ENCODE measurements at regions not wholly inside any gene's neighbourhood (a gene's known extent, or its start where the extent isn't known, plus 50 kb on each side); places are given as distances from the start of the nearest gene placed in this dataset.
"Not testable (repeated sequence)": the region's sequence is repeated elsewhere in the genome, so short reads cannot be mapped to it uniquely, and the experiment has no call there.

DNA sequence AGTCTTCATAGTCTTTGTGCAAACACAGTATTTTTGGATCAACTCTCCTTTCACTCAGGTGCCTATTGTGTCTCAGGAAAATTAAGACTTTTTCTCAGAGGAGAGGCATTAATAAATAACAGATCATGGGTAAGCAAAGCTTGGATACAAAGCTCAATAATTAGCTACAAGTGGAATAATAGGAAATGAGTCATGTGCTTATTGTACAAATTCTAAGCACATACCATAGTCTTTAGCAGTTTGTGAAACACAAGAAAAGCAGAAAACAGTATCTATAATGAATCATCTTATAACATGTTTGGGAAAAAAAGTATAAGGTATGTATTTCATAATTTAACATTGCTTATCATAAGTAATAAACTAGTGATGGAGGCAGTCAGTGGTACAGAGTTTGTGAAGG lies 477.0 kb downstream of the CDH10 start:
- intact Hi-C loops (cut with DNase I) = no loop called here
- Histone ChIP-seq H3K9me3 (ENCODE audit: control insufficient read depth in 2 of 3, insufficient read depth in 1 of 3, low read length in 3 of 3) (no peaks in the 10 kb centered on the region), H3K4me1 (ENCODE audit: control insufficient read depth in 2 of 3, insufficient read depth in 2 of 3, low read depth in 1 of 3, low read length in 3 of 3) (no peaks in the 10 kb centered on the region), H3K4me3 (ENCODE audit: low read length in 3 of 3) (no peak overlapping the region), H3K27me3 (ENCODE audit: control insufficient read depth, insufficient read depth, low read length) (no peaks in the 10 kb centered on the region), H3K27ac (ENCODE audit: low read depth in 2 of 2, low read length in 2 of 2) (no peak overlapping the region), H3K36me3 (ENCODE audit: control insufficient read depth in 2 of 3, insufficient read depth in 3 of 3, low read length in 3 of 3) (no peaks in the 10 kb centered on the region), H3K9ac (ENCODE audit: low read length in 3 of 3) (no peak overlapping the region)
- no peak for FAIRE-seq
- DNase-seq = no peak
- TF ChIP-seq, protein P1, sequence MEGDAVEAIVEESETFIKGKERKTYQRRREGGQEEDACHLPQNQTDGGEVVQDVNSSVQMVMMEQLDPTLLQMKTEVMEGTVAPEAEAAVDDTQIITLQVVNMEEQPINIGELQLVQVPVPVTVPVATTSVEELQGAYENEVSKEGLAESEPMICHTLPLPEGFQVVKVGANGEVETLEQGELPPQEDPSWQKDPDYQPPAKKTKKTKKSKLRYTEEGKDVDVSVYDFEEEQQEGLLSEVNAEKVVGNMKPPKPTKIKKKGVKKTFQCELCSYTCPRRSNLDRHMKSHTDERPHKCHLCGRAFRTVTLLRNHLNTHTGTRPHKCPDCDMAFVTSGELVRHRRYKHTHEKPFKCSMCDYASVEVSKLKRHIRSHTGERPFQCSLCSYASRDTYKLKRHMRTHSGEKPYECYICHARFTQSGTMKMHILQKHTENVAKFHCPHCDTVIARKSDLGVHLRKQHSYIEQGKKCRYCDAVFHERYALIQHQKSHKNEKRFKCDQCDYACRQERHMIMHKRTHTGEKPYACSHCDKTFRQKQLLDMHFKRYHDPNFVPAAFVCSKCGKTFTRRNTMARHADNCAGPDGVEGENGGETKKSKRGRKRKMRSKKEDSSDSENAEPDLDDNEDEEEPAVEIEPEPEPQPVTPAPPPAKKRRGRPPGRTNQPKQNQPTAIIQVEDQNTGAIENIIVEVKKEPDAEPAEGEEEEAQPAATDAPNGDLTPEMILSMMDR (IDR thresholded peaks at IDR 0.05; ENCODE audit: borderline replicate concordance, extremely low read depth, insufficient read depth) = no peak

DNA sequence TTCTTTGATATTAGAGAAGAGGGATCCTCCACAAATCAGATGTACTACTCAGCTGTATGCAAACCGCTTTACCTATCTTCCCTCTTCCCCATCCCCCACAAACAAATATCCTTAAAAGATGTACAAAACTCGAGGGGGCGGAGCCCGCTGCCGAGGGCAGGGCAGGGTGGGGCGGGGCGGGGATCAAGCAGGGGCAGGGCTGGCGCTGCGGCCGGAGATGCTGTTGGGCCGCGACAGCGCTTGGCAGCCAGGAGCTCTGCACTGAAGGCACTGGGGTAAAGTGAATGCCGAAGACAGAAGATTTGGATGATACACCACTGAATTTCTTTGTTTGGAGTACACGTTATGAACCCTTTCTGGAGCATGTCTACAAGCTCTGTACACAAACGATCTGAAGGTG lies 474.8 kb downstream of the CDH10 start:
- no peak for DNase-seq
- intact Hi-C loops (cut with DNase I) = no loop called here
- no peaks in the 10 kb centered on the region for H3K9me3 ChIP-seq (ENCODE audit: control insufficient read depth in 2 of 3, insufficient read depth in 1 of 3, low read length in 3 of 3)

DNA sequence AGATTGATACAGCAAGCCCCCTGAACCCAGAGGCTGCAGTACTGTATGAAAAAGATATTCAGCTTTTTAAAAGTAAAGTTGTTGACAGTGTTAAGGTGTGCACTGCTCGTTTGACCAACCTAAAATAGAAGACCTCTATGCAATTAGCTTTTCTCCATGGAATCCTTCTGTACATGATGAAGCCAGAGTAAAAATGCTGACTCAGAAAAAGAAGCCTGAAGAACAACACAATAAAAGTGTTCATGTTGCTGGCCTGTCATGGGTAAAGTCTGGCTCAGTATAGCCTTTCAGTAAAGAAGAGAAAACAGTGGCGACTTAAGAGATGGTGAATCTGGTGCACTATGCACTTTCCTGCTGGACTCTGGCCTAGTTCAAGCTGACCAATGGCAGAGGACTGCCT lies 473.8 kb downstream of the CDH10 start:
- DNase-seq; FAIRE-seq; H3K9me3 ChIP-seq (ENCODE audit: control insufficient read depth in 2 of 3, insufficient read depth in 1 of 3, low read length in 3 of 3); H3K9ac ChIP-seq (ENCODE audit: low read length in 3 of 3); H3K4me3 ChIP-seq (ENCODE audit: low read length in 3 of 3); H3K27ac ChIP-seq (ENCODE audit: low read depth in 2 of 2, low read length in 2 of 2); H3K4me1 ChIP-seq (ENCODE audit: control insufficient read depth in 2 of 3, insufficient read depth in 2 of 3, low read depth in 1 of 3, low read length in 3 of 3); H3K27me3 ChIP-seq (ENCODE audit: control insufficient read depth, insufficient read depth, low read length); intact Hi-C loops (cut with DNase I); H3K36me3 ChIP-seq (ENCODE audit: control insufficient read depth in 2 of 3, insufficient read depth in 3 of 3, low read length in 3 of 3): not testable (repeated sequence)

More for the DNA sequence above, 474.8 kb downstream of the CDH10 start:
- no peak overlapping the region for H3K27ac ChIP-seq (ENCODE audit: low read depth in 2 of 2, low read length in 2 of 2)
- no peaks in the 10 kb centered on the region for H3K36me3 ChIP-seq (ENCODE audit: control insufficient read depth in 2 of 3, insufficient read depth in 3 of 3, low read length in 3 of 3)
- H3K4me1 ChIP-seq (ENCODE audit: control insufficient read depth in 2 of 3, insufficient read depth in 2 of 3, low read depth in 1 of 3, low read length in 3 of 3) = no peaks in the 10 kb centered on the region
- no peaks in the 10 kb centered on the region for H3K27me3 ChIP-seq (ENCODE audit: control insufficient read depth, insufficient read depth, low read length)
- H3K4me3 ChIP-seq (ENCODE audit: low read length in 3 of 3) = no peak overlapping the region
- TF ChIP-seq, protein P1 (IDR thresholded peaks at IDR 0.05; ENCODE audit: borderline replicate concordance, extremely low read depth, insufficient read depth) = no peak
- FAIRE-seq = no peak
- no peak overlapping the region for H3K9ac ChIP-seq (ENCODE audit: low read length in 3 of 3)

DNA sequence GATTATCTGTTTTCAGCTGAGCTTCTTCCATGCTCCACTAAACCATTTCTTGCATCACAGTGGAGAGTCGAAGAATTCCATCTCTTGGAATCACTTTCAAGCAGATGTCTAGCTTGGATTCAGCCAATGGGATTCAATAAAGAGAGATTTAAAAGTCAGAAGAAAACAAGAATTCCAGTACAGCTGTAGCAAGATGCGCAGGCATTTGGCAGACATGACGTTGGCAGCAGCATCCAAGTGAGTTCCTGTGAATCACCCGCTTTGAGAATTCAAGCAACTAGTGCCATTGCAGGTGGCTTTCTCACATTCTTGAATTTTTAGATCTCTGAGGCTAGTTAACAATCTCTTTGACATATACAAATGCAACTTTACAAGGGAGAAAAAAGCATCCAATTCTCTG lies 467.0 kb downstream of the CDH10 start:
- H3K27ac ChIP-seq (ENCODE audit: low read depth in 2 of 2, low read length in 2 of 2) = no peak overlapping the region
- TF ChIP-seq, protein P1 (IDR thresholded peaks at IDR 0.05; ENCODE audit: borderline replicate concordance, extremely low read depth, insufficient read depth) = no peak
- no peak overlapping the region for H3K9ac ChIP-seq (ENCODE audit: low read length in 3 of 3)
- intact Hi-C loops (cut with DNase I) = no loop called here
- H3K27me3 ChIP-seq (ENCODE audit: control insufficient read depth, insufficient read depth, low read length) = no peaks in the 10 kb centered on the region
- no peaks in the 10 kb centered on the region for H3K36me3 ChIP-seq (ENCODE audit: control insufficient read depth in 2 of 3, insufficient read depth in 3 of 3, low read length in 3 of 3)
- no peaks in the 10 kb centered on the region for H3K9me3 ChIP-seq (ENCODE audit: control insufficient read depth in 2 of 3, insufficient read depth in 1 of 3, low read length in 3 of 3)
- no peaks in the 10 kb centered on the region for H3K4me1 ChIP-seq (ENCODE audit: control insufficient read depth in 2 of 3, insufficient read depth in 2 of 3, low read depth in 1 of 3, low read length in 3 of 3)
- DNase-seq (no peak), FAIRE-seq (no peak)
- no peak overlapping the region for H3K4me3 ChIP-seq (ENCODE audit: low read length in 3 of 3)
